Right lobe of liver (tissue), 4 donors: ENCODE measurements at regions not wholly inside any gene's neighbourhood (a gene's known extent, or its start where the extent isn't known, plus 50 kb on each side); places are given as distances from the start of the nearest gene placed in this dataset.

Source experiments
- POLR2A ChIP-seq: fragments of 450-650 bp; IDR thresholded peaks from one replicate; pipeline ENCODE4 v1.6.1; 2017; ENCODE audit warnings: antibody characterized with exemption, mild to moderate bottlenecking
- TF ChIP-seq, protein P1 (sequence below), 4 donors: fragments of 200-600 bp in 3 of 4; fragments of 450-650 bp in 1 of 4; IDR thresholded peaks; one replicate each; pipeline versions ENCODE4 v1.5.1 to v1.8.0; 2016 to 2022; ENCODE audit warnings: antibody characterized with exemption in 4 of 4, mild to moderate bottlenecking in 2 of 4
- donor health status: DM: no; HTN: no; CAD: no.
- donor health status: DM: no; HTN: no; CAD: no.
- donor health status: DM: no; HTN: yes; CAD: no.

- TF ChIP-seq, protein P1, sequence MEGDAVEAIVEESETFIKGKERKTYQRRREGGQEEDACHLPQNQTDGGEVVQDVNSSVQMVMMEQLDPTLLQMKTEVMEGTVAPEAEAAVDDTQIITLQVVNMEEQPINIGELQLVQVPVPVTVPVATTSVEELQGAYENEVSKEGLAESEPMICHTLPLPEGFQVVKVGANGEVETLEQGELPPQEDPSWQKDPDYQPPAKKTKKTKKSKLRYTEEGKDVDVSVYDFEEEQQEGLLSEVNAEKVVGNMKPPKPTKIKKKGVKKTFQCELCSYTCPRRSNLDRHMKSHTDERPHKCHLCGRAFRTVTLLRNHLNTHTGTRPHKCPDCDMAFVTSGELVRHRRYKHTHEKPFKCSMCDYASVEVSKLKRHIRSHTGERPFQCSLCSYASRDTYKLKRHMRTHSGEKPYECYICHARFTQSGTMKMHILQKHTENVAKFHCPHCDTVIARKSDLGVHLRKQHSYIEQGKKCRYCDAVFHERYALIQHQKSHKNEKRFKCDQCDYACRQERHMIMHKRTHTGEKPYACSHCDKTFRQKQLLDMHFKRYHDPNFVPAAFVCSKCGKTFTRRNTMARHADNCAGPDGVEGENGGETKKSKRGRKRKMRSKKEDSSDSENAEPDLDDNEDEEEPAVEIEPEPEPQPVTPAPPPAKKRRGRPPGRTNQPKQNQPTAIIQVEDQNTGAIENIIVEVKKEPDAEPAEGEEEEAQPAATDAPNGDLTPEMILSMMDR (IDR thresholded peaks at IDR 0.05) = no peak
- TF ChIP-seq POLR2A = no peak
Observed at GRCh38 chr4:158025131-158025530, 147.7 kb downstream of the GASK1B start.
